Right atrium auricular region (tissue), 2 donors: ENCODE measurements at regions not wholly inside any gene's neighbourhood (a gene's known extent, or its start where the extent isn't known, plus 50 kb on each side); places are given as distances from the start of the nearest gene placed in this dataset.

Experiments
- DNase-seq: peaks from one replicate; pipeline ENCODE4 v3.0.0-alpha.2; 2019; ENCODE audit warnings: low spot score
- H3K27ac ChIP-seq, 2 donors: fragments of 200-600 bp; sonication (generic); 1 replicate in 1 of 2; 2 replicates in 1 of 2; pipeline ENCODE4 v1.5.1; 2016 to 2019
- H3K27me3 ChIP-seq, 2 donors: fragments of 200-600 bp; sonication (generic); one replicate each; pipeline versions ENCODE4 v1.5.1 to v1.6.0; 2017 to 2019
- H3K36me3 ChIP-seq: fragments of 200-600 bp; sonication (generic); one replicate; pipeline ENCODE4 v1.5.1; 2016
- H3K4me1 ChIP-seq, 2 donors: fragments of 200-600 bp; sonication (generic); one replicate each; pipeline versions ENCODE4 v1.5.1 to v1.6.0; 2017 to 2019
- H3K4me3 ChIP-seq, 2 donors: fragments of 200-600 bp; sonication (generic); 1 replicate in 1 of 2; 2 replicates in 1 of 2; pipeline ENCODE4 v1.5.1; 2017 to 2019; ENCODE audit warnings: mild to moderate bottlenecking in 1 of 2, moderate library complexity in 1 of 2
- H3K9me3 ChIP-seq, 2 donors: fragments of 200-600 bp; sonication (generic); one replicate each; pipeline ENCODE4 v1.5.1; 2019
- CTCF ChIP-seq, 2 donors: fragments of 200-600 bp; sonication (generic); IDR thresholded peaks; one replicate each; pipeline ENCODE4 v1.5.1; 2019; ENCODE audit warnings: antibody characterized with exemption in 2 of 2

- no peak for DNase-seq
- TF ChIP-seq CTCF (IDR thresholded peaks at IDR 0.05): no peak
- no peaks in the 10 kb centered on the region for H3K36me3 ChIP-seq
- H3K27me3 ChIP-seq: no peaks in the 10 kb centered on the region
- H3K4me3 ChIP-seq: no peak overlapping the region
- H3K9me3 ChIP-seq: no peaks in the 10 kb centered on the region
- no peak overlapping the region for H3K27ac ChIP-seq
- H3K4me1 ChIP-seq: peaks cover 0 to 12% of the 10 kb centered on the region in 2 donors
These were observed 218.3 kb downstream of the CRPPA start for GRCh38 chr7:16203065-16203464.

GRCh38 chr7:16202303-16202702 lies 219.0 kb downstream of the CRPPA start:
- H3K27me3 ChIP-seq: no peaks in the 10 kb centered on the region
- H3K27ac ChIP-seq: no peak overlapping the region
- no peaks in the 10 kb centered on the region for H3K36me3 ChIP-seq
- TF ChIP-seq CTCF (IDR thresholded peaks at IDR 0.05): no peak
- no peak for DNase-seq
- peaks cover 0 to 12% of the 10 kb centered on the region in 2 donors for H3K4me1 ChIP-seq
- no peak overlapping the region for H3K4me3 ChIP-seq
- no peaks in the 10 kb centered on the region for H3K9me3 ChIP-seq

GRCh38 chr7:16200591-16200990 lies 220.7 kb downstream of the CRPPA start:
- H3K27me3 ChIP-seq: no peaks in the 10 kb centered on the region
- DNase-seq: no peak
- no peaks in the 10 kb centered on the region for H3K36me3 ChIP-seq
- H3K4me1 ChIP-seq: peaks cover 0 to 12% of the 10 kb centered on the region in 2 donors
- TF ChIP-seq CTCF (IDR thresholded peaks at IDR 0.05): no peak
- H3K27ac ChIP-seq: no peak overlapping the region
- no peak overlapping the region for H3K4me3 ChIP-seq
- H3K9me3 ChIP-seq: no peaks in the 10 kb centered on the region

- no peak for TF ChIP-seq CTCF (IDR thresholded peaks at IDR 0.05)
- no peak for DNase-seq
- Histone ChIP-seq H3K9me3 (no peaks in the 10 kb centered on the region), H3K27ac (no peak overlapping the region), H3K4me3 (no peak overlapping the region), H3K4me1 (no peaks in the 10 kb centered on the region), H3K36me3 (no peaks in the 10 kb centered on the region), H3K27me3 (no peaks in the 10 kb centered on the region)
These were observed 227.7 kb downstream of the CRPPA start for GRCh38 chr7:16193631-16194030.

- H3K9me3 ChIP-seq: no peaks in the 10 kb centered on the region
- H3K27me3 ChIP-seq: no peaks in the 10 kb centered on the region
- H3K27ac ChIP-seq: no peak overlapping the region
- TF ChIP-seq CTCF (IDR thresholded peaks at IDR 0.05): no peak
- no peaks in the 10 kb centered on the region for H3K4me1 ChIP-seq
- H3K4me3 ChIP-seq: no peak overlapping the region
- DNase-seq: no peak
- no peaks in the 10 kb centered on the region for H3K36me3 ChIP-seq
These were observed 232.2 kb downstream of the CRPPA start for GRCh38 chr7:16189026-16189715.

GRCh38 chr7:16187131-16187530 lies 234.2 kb downstream of the CRPPA start:
- Histone ChIP-seq H3K9me3 (no peaks in the 10 kb centered on the region), H3K4me1 (no peaks in the 10 kb centered on the region), H3K27ac (no peak overlapping the region), H3K36me3 (no peaks in the 10 kb centered on the region), H3K27me3 (no peaks in the 10 kb centered on the region), H3K4me3 (no peak overlapping the region)
- no peak for DNase-seq
- TF ChIP-seq CTCF (IDR thresholded peaks at IDR 0.05): no peak
